ENCODE measurements at regions not wholly inside any gene's neighbourhood (a gene's known extent, or its start where the extent isn't known, plus 50 kb on each side); places are given as distances from the start of the nearest gene placed in this dataset.

DNA sequence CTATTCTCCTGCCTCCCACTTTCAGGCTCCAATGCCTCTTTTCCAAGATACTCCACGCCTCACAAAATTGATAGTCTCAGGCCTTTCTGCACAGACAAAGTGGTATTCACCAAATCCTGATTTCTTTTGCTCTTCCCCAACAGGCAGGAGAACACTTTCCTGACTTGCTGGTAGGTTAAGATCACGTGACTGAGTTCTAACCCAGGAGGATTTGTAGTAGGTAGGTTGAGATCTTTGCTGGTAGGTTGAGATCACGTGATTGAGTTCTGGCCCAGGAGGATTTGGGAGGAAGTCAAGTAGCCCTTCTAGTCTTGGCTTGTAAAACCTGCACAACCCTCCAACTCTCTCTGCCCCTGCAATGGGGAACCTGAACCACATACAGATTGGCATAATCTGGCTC is 741.5 kb downstream of the TYW1 start:
- H3K9ac ChIP-seq (ENCODE audit: low read depth in 2 of 2, low read length in 2 of 2), result no peak overlapping the region
- H3K9me3 ChIP-seq, result no peaks in the 10 kb centered on the region
- no peaks in the 10 kb centered on the region for H3K36me3 ChIP-seq
- DNase-seq, result no peak
- intact Hi-C loops (cut with DNase I), result no loop called here
- TF ChIP-seq, protein P1, sequence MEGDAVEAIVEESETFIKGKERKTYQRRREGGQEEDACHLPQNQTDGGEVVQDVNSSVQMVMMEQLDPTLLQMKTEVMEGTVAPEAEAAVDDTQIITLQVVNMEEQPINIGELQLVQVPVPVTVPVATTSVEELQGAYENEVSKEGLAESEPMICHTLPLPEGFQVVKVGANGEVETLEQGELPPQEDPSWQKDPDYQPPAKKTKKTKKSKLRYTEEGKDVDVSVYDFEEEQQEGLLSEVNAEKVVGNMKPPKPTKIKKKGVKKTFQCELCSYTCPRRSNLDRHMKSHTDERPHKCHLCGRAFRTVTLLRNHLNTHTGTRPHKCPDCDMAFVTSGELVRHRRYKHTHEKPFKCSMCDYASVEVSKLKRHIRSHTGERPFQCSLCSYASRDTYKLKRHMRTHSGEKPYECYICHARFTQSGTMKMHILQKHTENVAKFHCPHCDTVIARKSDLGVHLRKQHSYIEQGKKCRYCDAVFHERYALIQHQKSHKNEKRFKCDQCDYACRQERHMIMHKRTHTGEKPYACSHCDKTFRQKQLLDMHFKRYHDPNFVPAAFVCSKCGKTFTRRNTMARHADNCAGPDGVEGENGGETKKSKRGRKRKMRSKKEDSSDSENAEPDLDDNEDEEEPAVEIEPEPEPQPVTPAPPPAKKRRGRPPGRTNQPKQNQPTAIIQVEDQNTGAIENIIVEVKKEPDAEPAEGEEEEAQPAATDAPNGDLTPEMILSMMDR (IDR thresholded peaks at IDR 0.05), result no peak
- no peaks in the 10 kb centered on the region for H3K27me3 ChIP-seq
- H3K27ac ChIP-seq, result no peak overlapping the region
- H3K4me1 ChIP-seq, result no peaks in the 10 kb centered on the region
- no peak overlapping the region for H3K4me3 ChIP-seq

DNA sequence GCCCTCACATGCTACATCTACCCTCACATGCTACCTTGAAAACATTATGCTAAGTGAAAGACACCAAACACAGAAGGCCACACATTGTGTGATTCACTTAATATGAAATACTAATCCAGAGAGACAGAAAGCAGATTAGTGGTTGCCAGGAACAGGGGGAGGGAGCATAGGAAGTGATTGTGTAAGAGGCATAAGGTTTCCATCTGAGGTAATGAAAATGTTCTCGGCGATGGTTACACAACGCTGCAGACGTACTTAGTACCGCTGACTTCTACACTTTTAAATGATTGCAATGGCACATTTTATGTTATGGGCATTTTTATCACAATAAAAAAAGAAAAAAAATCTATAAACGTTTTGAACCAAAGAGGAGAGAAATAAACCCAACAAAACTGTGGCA is 742.3 kb downstream of the TYW1 start:
- Histone ChIP-seq H3K9me3 (no peaks in the 10 kb centered on the region), H3K9ac (ENCODE audit: low read depth in 2 of 2, low read length in 2 of 2) (no peak overlapping the region), H3K4me1 (no peaks in the 10 kb centered on the region), H3K36me3 (no peaks in the 10 kb centered on the region), H3K27ac (no peak overlapping the region), H3K27me3 (no peaks in the 10 kb centered on the region), H3K4me3 (no peak overlapping the region)
- TF ChIP-seq, protein P1 (IDR thresholded peaks at IDR 0.05), result no peak
- DNase-seq, result no peak
- intact Hi-C loops (cut with DNase I), result no loop called here

DNA sequence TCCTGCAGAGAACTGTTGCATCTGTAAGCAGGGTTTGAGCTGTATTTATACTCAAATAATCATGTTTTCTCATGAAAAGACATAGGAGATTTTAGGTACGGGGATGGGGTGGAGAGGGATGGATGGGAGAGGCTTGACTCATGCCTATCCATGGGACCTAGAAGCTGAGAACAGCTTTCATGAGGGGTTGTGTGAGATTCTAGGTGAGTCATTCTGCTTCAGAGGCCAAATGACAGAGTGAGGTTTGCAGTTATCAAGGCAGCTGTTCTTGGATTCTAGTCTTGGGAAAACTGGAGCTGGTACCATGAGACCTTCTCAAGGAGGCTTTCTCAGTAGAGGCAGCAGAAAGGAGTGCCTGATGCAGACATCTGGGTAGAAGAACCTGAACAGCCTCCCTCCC is 746.9 kb downstream of the TYW1 start:
- TF ChIP-seq, protein P1 (IDR thresholded peaks at IDR 0.05), result no peak
- H3K27me3 ChIP-seq, result no peaks in the 10 kb centered on the region
- no peak overlapping the region for H3K4me3 ChIP-seq
- no peak overlapping the region for H3K9ac ChIP-seq (ENCODE audit: low read depth in 2 of 2, low read length in 2 of 2)
- no peaks in the 10 kb centered on the region for H3K36me3 ChIP-seq
- no peaks in the 10 kb centered on the region for H3K4me1 ChIP-seq
- no peak for DNase-seq
- intact Hi-C loops (cut with DNase I), result no loop called here
- no peaks in the 10 kb centered on the region for H3K9me3 ChIP-seq
- H3K27ac ChIP-seq, result no peak overlapping the region

DNA sequence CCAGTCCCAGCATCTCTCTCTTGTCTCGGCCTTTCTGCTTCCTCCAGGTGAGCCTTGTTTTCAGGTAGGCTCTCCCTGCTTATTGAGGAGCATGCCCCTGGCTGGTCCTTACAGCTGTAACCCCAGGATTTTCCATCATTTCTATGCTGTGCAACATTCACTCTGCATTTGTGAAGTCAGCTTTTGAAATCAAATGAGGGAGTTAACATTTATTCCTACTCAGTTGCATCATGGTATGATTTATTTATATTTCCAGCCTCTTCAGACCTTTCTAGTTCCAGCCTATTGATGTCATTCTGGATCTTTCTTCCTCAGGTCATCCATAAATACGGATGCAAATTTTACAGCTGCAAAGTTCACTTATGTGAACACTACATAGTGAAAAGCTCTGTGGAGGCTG is 755.6 kb downstream of the TYW1 start:
- no peak overlapping the region for H3K27ac ChIP-seq
- no peak overlapping the region for H3K4me3 ChIP-seq
- H3K9ac ChIP-seq (ENCODE audit: low read depth in 2 of 2, low read length in 2 of 2), result no peak overlapping the region
- no peaks in the 10 kb centered on the region for H3K36me3 ChIP-seq
- no peak for DNase-seq
- no peaks in the 10 kb centered on the region for H3K27me3 ChIP-seq
- intact Hi-C loops (cut with DNase I), result no loop called here
- no peaks in the 10 kb centered on the region for H3K4me1 ChIP-seq
- no peaks in the 10 kb centered on the region for H3K9me3 ChIP-seq
- TF ChIP-seq, protein P1 (IDR thresholded peaks at IDR 0.05), result no peak

DNA sequence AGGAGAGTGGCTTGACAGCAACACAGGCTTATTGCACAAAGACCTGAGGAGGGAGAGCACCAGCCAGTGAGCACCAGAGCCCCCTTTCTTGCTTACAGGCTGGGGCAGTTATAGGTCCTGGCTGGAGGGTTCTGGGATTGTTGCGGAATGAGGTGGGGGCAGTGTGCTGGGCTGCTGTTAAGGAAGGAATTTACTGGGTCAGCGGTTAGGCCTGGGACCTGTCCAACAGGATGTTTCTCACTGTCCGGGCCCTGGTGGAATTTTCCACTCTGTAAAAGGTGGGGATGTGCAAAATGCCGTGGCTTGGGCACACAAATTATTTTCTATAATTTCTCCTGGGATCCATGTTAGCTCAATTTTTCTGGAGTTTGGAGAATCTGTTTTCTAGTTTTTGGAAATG is 757.3 kb downstream of the TYW1 start:
- TF ChIP-seq, protein P1 (IDR thresholded peaks at IDR 0.05), result no peak
- no peak for DNase-seq
- H3K9me3 ChIP-seq, result no peaks in the 10 kb centered on the region
- H3K36me3 ChIP-seq, result no peaks in the 10 kb centered on the region
- no peaks in the 10 kb centered on the region for H3K27me3 ChIP-seq
- H3K4me3 ChIP-seq, result no peak overlapping the region
- H3K4me1 ChIP-seq, result no peaks in the 10 kb centered on the region
- intact Hi-C loops (cut with DNase I), result no loop called here
- no peak overlapping the region for H3K27ac ChIP-seq
- no peak overlapping the region for H3K9ac ChIP-seq (ENCODE audit: low read depth in 2 of 2, low read length in 2 of 2)

DNA sequence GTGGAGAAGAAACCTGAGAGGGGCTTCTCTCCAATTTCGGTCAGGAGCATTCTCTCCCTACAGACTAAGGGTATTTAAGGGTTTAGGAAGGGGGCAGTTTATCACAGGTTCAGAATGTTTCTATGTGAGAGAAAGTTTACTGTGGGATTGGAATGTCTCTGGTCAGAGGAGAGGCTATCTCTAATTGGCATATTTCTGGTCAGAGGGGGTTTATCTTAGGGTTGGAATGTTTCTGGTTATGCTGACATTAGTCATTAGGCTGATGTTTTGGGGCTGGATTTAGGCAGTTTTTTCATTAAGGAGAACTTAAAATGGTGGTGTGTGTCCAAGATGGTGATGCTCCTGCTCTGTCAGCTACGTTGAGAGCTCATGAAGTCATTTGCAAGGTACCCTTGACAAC is 758.0 kb downstream of the TYW1 start:
- Histone ChIP-seq H3K9ac (ENCODE audit: low read depth in 2 of 2, low read length in 2 of 2) (no peak overlapping the region), H3K9me3 (no peaks in the 10 kb centered on the region), H3K4me1 (no peaks in the 10 kb centered on the region), H3K4me3 (no peak overlapping the region), H3K27ac (no peak overlapping the region), H3K27me3 (no peaks in the 10 kb centered on the region), H3K36me3 (no peaks in the 10 kb centered on the region)
- DNase-seq, result no peak
- intact Hi-C loops (cut with DNase I), result no loop called here
- TF ChIP-seq, protein P1 (IDR thresholded peaks at IDR 0.05), result no peak

Data from colonic mucosa (tissue), 4 donors.